ENCODE measurements at regions not wholly inside any gene's neighbourhood (a gene's known extent, or its start where the extent isn't known, plus 50 kb on each side); places are given as distances from the start of the nearest gene placed in this dataset.

- no peak for TF ChIP-seq CTCF (IDR thresholded peaks at IDR 0.05; ENCODE audit: low read length)
- TF ChIP-seq EZH2phosphoT487 (IDR thresholded peaks at IDR 0.05; ENCODE audit: low read length), result no peak
- TF ChIP-seq EZH2 (optimal IDR thresholded peaks at IDR 0.05; ENCODE audit: low read depth, low read length), result no peak
These were observed 427.8 kb upstream of the C9orf72 start for GRCh38 chr9:28001096-28001495.
